Tibial artery (tissue), 4 donors: ENCODE measurements at regions not wholly inside any gene's neighbourhood (a gene's known extent, or its start where the extent isn't known, plus 50 kb on each side); places are given as distances from the start of the nearest gene placed in this dataset.

Source experiments
- DNase-seq, 2 donors: peaks; one replicate each; pipeline ENCODE4 v3.0.0-alpha.2; 2019
- H3K27ac ChIP-seq, 2 donors: fragments of 200-600 bp; sonication (generic) in 1 of 2; 1 replicate in 1 of 2; 2 replicates in 1 of 2; pipeline ENCODE4 v1.5.1; 2018 to 2019; ENCODE audit warnings: mild to moderate bottlenecking in 1 of 2
- H3K27me3 ChIP-seq, 2 donors: fragments of 200-600 bp; sonication (generic) in 1 of 2; one replicate each; pipeline versions ENCODE4 v1.5.1 to v1.6.0; 2016 to 2019
- H3K36me3 ChIP-seq, 3 donors: fragments of 200-600 bp; sonication (generic) in 2 of 3; one replicate each; pipeline ENCODE4 v1.5.1; 2016 to 2019; ENCODE audit warnings: mild to moderate bottlenecking in 2 of 3
- H3K4me1 ChIP-seq, 4 donors: fragments of 200-600 bp; sonication (generic) in 2 of 4; 1 replicate in 3 of 4; 2 replicates in 1 of 4; pipeline ENCODE4 v1.5.1; 2016 to 2019
- H3K4me3 ChIP-seq, 2 donors: fragments of 200-600 bp; sonication (generic) in 1 of 2; 1 replicate in 1 of 2; 2 replicates in 1 of 2; pipeline ENCODE4 v1.5.1; 2018 to 2019; ENCODE audit warnings: mild to moderate bottlenecking in 2 of 2
- H3K9me3 ChIP-seq, 3 donors: fragments of 200-600 bp; sonication (generic) in 1 of 3; one replicate each; pipeline ENCODE4 v1.5.1; 2016 to 2019
- intact Hi-C: fragments of 100-400 bp; cut with DNase I; formaldehyde crosslinking; loops from one replicate; pipeline ENCODE4 v1.15.0; 2023; ENCODE audit warnings: low total_unique reads
- TF ChIP-seq, protein P1 (sequence below), 2 experiments: fragments of 200-600 bp in 1 of 2; fragments of 450-650 bp in 1 of 2; IDR thresholded peaks; one replicate each; pipeline ENCODE4 v1.5.1; 2017 to 2019; ENCODE audit warnings: antibody characterized with exemption in 2 of 2, mild to moderate bottlenecking in 1 of 2, moderate library complexity in 1 of 2

DNA sequence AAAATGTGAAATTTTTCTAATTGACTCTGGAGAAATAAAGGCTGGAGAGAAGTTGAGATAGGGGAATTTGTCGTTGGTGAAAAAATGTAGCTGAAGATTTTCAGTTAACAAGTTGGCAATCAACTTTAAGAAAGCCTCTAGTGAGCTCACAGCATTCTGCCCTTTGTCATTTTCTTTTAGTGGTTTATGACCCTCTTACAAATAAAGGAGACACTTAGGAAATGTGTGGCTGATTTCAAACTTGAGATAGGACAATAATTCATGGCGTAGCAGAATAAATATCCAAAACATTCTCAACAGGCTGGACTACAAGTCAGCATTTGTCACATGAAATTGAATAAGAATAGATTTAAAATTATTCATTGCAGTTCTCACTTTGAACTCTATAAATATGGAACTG lies 412.5 kb upstream of the SPHKAP start:
- H3K27ac ChIP-seq, result no peak overlapping the region
- intact Hi-C loops, result no loop called here
- no peaks in the 10 kb centered on the region for H3K4me1 ChIP-seq
- DNase-seq, result no peak
- no peaks in the 10 kb centered on the region for H3K27me3 ChIP-seq
- no peak overlapping the region for H3K4me3 ChIP-seq
- TF ChIP-seq, protein P1, sequence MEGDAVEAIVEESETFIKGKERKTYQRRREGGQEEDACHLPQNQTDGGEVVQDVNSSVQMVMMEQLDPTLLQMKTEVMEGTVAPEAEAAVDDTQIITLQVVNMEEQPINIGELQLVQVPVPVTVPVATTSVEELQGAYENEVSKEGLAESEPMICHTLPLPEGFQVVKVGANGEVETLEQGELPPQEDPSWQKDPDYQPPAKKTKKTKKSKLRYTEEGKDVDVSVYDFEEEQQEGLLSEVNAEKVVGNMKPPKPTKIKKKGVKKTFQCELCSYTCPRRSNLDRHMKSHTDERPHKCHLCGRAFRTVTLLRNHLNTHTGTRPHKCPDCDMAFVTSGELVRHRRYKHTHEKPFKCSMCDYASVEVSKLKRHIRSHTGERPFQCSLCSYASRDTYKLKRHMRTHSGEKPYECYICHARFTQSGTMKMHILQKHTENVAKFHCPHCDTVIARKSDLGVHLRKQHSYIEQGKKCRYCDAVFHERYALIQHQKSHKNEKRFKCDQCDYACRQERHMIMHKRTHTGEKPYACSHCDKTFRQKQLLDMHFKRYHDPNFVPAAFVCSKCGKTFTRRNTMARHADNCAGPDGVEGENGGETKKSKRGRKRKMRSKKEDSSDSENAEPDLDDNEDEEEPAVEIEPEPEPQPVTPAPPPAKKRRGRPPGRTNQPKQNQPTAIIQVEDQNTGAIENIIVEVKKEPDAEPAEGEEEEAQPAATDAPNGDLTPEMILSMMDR (IDR thresholded peaks at IDR 0.05), result no peak
- H3K9me3 ChIP-seq, result no peaks in the 10 kb centered on the region
- no peaks in the 10 kb centered on the region for H3K36me3 ChIP-seq

DNA sequence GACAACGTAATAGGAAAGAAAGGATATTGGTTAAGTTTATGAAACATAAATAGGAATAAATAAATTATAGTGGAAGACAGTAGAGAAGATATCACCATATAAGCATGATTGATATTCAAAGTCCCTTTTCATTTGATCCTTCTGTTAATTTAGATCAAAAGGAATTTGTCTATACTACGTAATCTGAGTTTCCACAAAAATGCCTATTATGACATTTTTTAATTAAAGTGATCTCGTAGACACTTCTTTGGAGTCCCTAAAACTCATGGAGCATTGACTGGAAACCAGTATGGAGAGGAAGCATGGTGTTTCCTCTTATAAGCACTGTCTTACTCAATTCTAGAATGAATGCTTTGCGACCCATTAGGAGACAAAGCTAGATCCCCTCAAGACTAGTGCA lies 411.4 kb upstream of the SPHKAP start:
- Histone ChIP-seq H3K4me1 (no peaks in the 10 kb centered on the region), H3K27ac (no peak overlapping the region), H3K36me3 (no peaks in the 10 kb centered on the region), H3K27me3 (no peaks in the 10 kb centered on the region), H3K4me3 (no peak overlapping the region), H3K9me3 (no peaks in the 10 kb centered on the region)
- intact Hi-C loops, result no loop called here
- TF ChIP-seq, protein P1 (IDR thresholded peaks at IDR 0.05), result no peak
- DNase-seq, result no peak

DNA sequence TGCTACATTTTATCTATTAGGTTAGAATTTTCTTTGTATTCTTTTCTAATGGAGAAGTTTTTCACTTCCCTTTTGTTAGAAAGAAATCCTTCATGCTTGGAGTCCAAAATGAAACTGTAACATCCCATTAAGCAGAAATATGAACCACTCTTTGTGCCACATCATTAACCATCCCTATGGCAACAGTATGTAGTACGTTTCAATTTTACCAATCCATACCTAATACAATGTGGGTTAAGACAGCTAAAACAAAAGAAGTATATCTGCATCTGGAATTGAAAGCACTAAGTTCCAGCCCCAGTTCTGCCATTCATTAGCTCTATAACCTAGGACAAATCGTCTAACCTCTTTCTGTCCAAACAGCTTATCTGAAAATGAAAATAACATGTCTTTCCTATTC lies 409.2 kb upstream of the SPHKAP start:
- Histone ChIP-seq H3K36me3 (no peaks in the 10 kb centered on the region), H3K4me1 (no peaks in the 10 kb centered on the region), H3K9me3 (no peaks in the 10 kb centered on the region), H3K27ac (no peak overlapping the region), H3K27me3 (no peaks in the 10 kb centered on the region), H3K4me3 (no peak overlapping the region)
- intact Hi-C loops, result no loop called here
- no peak for DNase-seq
- TF ChIP-seq, protein P1 (IDR thresholded peaks at IDR 0.05), result no peak

- Histone ChIP-seq H3K27me3 (no peaks in the 10 kb centered on the region), H3K27ac (no peak overlapping the region), H3K9me3 (no peaks in the 10 kb centered on the region), H3K4me1 (no peaks in the 10 kb centered on the region), H3K4me3 (no peak overlapping the region), H3K36me3 (no peaks in the 10 kb centered on the region)
- intact Hi-C loops, result no loop called here
- TF ChIP-seq, protein P1 (IDR thresholded peaks at IDR 0.05), result no peak
- DNase-seq, result no peak
These were observed 407.6 kb upstream of the SPHKAP start for GRCh38 chr2:228589115-228589514.

DNA sequence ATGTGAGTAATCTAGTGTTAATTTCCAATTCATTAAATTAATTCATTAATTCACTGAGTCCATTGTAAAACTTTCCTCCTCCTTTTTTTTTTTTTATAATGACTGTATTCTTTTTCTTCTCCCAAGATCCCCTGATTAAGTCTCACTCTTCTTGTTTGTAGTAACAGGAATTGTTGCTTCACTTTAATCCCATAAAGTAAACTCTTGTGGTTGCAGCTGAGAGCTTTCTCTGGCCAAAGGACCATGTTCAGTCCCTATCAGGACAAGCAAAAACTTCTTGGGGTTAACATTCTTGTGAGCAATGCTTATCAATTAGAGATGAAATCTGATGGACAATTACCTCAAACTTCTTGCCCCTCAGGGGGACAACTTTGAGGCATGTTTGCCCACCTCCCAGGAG lies 400.2 kb upstream of the SPHKAP start:
- intact Hi-C loops, result no loop called here
- no peaks in the 10 kb centered on the region for H3K9me3 ChIP-seq

More for the DNA sequence above, 400.2 kb upstream of the SPHKAP start:
- DNase-seq, result no peak
- Histone ChIP-seq H3K27me3 (no peaks in the 10 kb centered on the region), H3K4me3 (no peak overlapping the region), H3K4me1 (no peaks in the 10 kb centered on the region), H3K36me3 (no peaks in the 10 kb centered on the region), H3K27ac (no peak overlapping the region)
- TF ChIP-seq, protein P1 (IDR thresholded peaks at IDR 0.05), result no peak
